ENCODE measurements at regions not wholly inside any gene's neighbourhood (a gene's known extent, or its start where the extent isn't known, plus 50 kb on each side); places are given as distances from the start of the nearest gene placed in this dataset.

DNA sequence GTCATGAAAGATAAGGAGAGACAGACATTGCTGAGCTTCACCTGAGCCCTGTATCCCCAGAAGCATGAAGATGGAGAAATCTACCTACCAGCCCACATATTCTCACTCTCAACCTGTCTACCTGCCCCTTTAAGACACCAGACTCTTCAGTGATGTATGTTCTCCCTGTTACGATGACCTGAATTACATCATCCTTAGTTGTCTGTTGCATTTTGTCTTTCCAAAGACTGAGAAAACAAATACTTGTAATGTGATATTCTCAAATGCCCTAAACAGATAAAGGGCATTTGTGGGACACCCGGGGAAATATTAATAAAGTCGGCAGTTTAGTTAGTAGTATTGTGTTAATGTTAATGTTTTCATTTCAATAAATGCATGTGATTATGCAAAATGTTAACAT, 305.8 kb upstream of the IGFBP3 start:
- no peak for TF ChIP-seq CTCF (IDR thresholded peaks at IDR 0.05; ENCODE audit: unreplicated experiment)
- no peak overlapping the region for H3K4me3 Mint-ChIP-seq (ENCODE audit: unreplicated experiment)
- peaks cover 16% of the 10 kb centered on the region for H3K4me1 Mint-ChIP-seq (ENCODE audit: insufficient read depth, unreplicated experiment)
- ChIA-PET CTCF (no interaction called here), POLR2A (interaction anchor here (0.7 kb wide), 1 partner anchor 218 kb away, joined by 3 read pairs; no protein-coding TSS in a partner anchor)
- no peaks in the 10 kb centered on the region for H3K36me3 Mint-ChIP-seq (ENCODE audit: insufficient read depth, unreplicated experiment)
- BruUV-seq (replicated peaks): no TSS peak
- peak; percentile 39 for DNase-seq (ENCODE audit: unreplicated experiment)
- no peak overlapping the region for H3K27ac Mint-ChIP-seq (ENCODE audit: low read depth, unreplicated experiment)
- peaks cover 3% of the 10 kb centered on the region for H3K9me3 Mint-ChIP-seq (ENCODE audit: unreplicated experiment)
- peaks cover 11% of the 10 kb centered on the region for H3K27me3 Mint-ChIP-seq (ENCODE audit: insufficient read depth, unreplicated experiment)
- intact Hi-C loops (cut with micrococcal nuclease): no loop called here

GRCh38 chr7:46224363-46224762, 303.3 kb upstream of the IGFBP3 start:
- DNase-seq (ENCODE audit: unreplicated experiment): no peak
- Mint-ChIP-seq H3K4me1 (ENCODE audit: insufficient read depth, unreplicated experiment) (peaks cover 22% of the 10 kb centered on the region), H3K27ac (ENCODE audit: low read depth, unreplicated experiment) (no peak overlapping the region), H3K27me3 (ENCODE audit: insufficient read depth, unreplicated experiment) (peaks cover 11% of the 10 kb centered on the region), H3K36me3 (ENCODE audit: insufficient read depth, unreplicated experiment) (no peaks in the 10 kb centered on the region), H3K4me3 (ENCODE audit: unreplicated experiment) (no peak overlapping the region), H3K9me3 (ENCODE audit: unreplicated experiment) (no peaks in the 10 kb centered on the region)
- ChIA-PET POLR2A (no interaction called here), CTCF (no interaction called here)
- intact Hi-C loops (cut with micrococcal nuclease): no loop called here
- BruUV-seq (replicated peaks): no TSS peak
- no peak for TF ChIP-seq CTCF (IDR thresholded peaks at IDR 0.05; ENCODE audit: unreplicated experiment)

DNA sequence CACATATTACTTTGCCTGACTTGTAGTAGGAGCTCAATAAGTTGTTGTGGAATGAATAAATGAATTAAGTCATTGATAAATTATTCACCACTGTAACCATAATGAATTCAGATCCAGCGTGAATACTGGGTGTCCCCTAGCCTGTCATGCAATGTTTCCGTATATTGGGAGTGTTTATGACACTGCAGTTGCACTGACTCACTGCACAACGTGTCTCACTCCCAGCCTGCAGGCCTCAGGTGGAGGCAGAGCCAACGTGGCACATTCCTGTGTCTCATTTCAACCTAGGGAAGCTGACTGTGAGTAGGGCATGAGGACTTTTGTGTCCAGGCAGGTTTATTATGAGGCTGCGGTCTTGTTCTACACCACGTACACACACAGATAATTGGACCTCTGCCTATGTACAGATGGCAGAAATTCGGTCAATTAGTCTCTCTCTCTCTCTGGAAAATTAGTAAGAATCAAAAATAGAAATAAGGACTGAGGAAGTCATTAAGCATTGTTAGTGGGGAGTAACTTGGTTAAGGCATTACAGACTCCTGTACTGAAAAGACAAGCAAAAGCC, 299.1 kb upstream of the IGFBP3 start:
- CTCF ChIA-PET: interaction anchor here (0.7 to 1.2 kb wide), 4 partner anchors 9 to 330 kb away, joined by 3 to 4 read pairs (median 3); no protein-coding TSS in a partner anchor
- Mint-ChIP-seq H3K9me3 (ENCODE audit: unreplicated experiment) (no peaks in the 10 kb centered on the region), H3K4me1 (ENCODE audit: insufficient read depth, unreplicated experiment) (peaks cover 11% of the 10 kb centered on the region), H3K36me3 (ENCODE audit: insufficient read depth, unreplicated experiment) (no peaks in the 10 kb centered on the region), H3K4me3 (ENCODE audit: unreplicated experiment) (no peak overlapping the region), H3K27ac (ENCODE audit: low read depth, unreplicated experiment) (peak overlapping the region; percentile 89), H3K27me3 (ENCODE audit: insufficient read depth, unreplicated experiment) (peaks cover 4% of the 10 kb centered on the region)
- no peak for TF ChIP-seq CTCF (IDR thresholded peaks at IDR 0.05; ENCODE audit: unreplicated experiment)
- intact Hi-C loops (cut with micrococcal nuclease): loop anchor here (1.0 kb wide), 1 partner anchor 297 kb away; no protein-coding TSS in a partner anchor
- DNase-seq (ENCODE audit: unreplicated experiment): peak; percentile 68
- BruUV-seq (replicated peaks): no TSS peak
- POLR2A ChIA-PET: interaction anchor here (0.7 to 2.6 kb wide), 11 partner anchors 17 to 296 kb away, joined by 3 to 15 read pairs (median 4); no protein-coding TSS in a partner anchor

DNA sequence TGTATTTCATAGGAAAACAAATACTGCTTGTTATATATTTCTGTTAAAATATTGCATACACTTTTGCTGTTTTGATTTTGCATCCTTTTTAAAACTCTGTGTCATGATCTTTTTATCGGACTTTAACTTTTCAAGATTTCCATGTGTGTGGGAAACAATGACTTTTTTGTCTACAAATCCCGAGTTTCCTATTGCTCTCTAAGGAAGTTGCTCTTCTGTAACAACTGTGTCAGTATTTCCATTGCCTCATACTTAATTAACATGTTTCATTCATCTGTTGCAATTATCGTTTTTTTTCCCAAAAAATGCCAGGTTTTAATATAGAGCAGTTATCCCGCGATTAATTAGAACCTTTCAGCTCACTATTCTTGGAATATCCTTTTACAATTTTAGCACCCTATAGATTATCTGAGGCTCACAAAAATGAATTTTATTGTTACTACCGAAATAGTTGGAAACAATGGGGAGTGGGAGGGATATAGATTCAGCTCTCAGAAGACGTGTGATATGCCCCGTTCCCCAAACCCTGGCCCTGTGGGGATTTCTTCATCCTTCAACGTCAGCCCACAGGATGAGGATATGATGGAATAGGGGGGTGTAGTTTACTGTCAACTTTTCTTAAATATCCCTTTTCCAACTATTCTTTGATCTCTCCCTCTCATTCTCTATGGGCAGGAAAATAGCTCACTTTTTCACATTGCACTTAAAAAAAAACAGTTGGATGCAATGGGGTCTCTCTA, 297.6 kb upstream of the IGFBP3 start:
- TF ChIP-seq CTCF (IDR thresholded peaks at IDR 0.05; ENCODE audit: unreplicated experiment): no peak
- H3K27ac Mint-ChIP-seq (ENCODE audit: low read depth, unreplicated experiment): peak overlapping the region; percentile 89
- intact Hi-C loops (cut with micrococcal nuclease): no loop called here
- ChIA-PET CTCF (interaction anchor here (1.0 to 1.2 kb wide), 2 partner anchors 11 to 328 kb away, joined by 3 to 4 read pairs; no protein-coding TSS in a partner anchor), POLR2A (interaction anchor here (2.6 kb wide), 1 partner anchor 72 kb away, joined by 15 read pairs; no protein-coding TSS in a partner anchor)
- H3K4me1 Mint-ChIP-seq (ENCODE audit: insufficient read depth, unreplicated experiment): peaks cover 11% of the 10 kb centered on the region
- no peak for DNase-seq (ENCODE audit: unreplicated experiment)
- no peak overlapping the region for H3K4me3 Mint-ChIP-seq (ENCODE audit: unreplicated experiment)
- no TSS peak for BruUV-seq (replicated peaks)
- H3K9me3 Mint-ChIP-seq (ENCODE audit: unreplicated experiment): no peaks in the 10 kb centered on the region
- no peaks in the 10 kb centered on the region for H3K36me3 Mint-ChIP-seq (ENCODE audit: insufficient read depth, unreplicated experiment)
- no peaks in the 10 kb centered on the region for H3K27me3 Mint-ChIP-seq (ENCODE audit: insufficient read depth, unreplicated experiment)
